ENCODE measurements at regions not wholly inside any gene's neighbourhood (a gene's known extent, or its start where the extent isn't known, plus 50 kb on each side); places are given as distances from the start of the nearest gene placed in this dataset.

GRCh38 chr11:11140510-11140909 is 212.5 kb downstream of the CSNK2A3 start (continued):
- TF ChIP-seq FOXP4 (CRISPR knock-in tag; IDR thresholded peaks at IDR 0.05) (no peak), STAT6 (CRISPR knock-in tag; conservative IDR thresholded peaks at IDR 0.05; ENCODE audit: low read depth) (no peak), ZNF317 (CRISPR knock-in tag; IDR thresholded peaks at IDR 0.05; ENCODE audit: borderline replicate concordance, low read depth) (no peak), NFATC4 (CRISPR knock-in tag; IDR thresholded peaks at IDR 0.05) (no peak), USF1 (CRISPR knock-in tag; IDR thresholded peaks at IDR 0.05) (no peak)

- Mint-ChIP-seq H3K4me3 (no peak overlapping the region), H3K27me3 (ENCODE audit: low read depth) (no peaks in the 10 kb centered on the region), H3K27ac (no peak overlapping the region), H3K4me1 (peaks cover 13% of the 10 kb centered on the region), H3K9me3 (no peaks in the 10 kb centered on the region), H3K36me3 (no peaks in the 10 kb centered on the region)
- ChIA-PET POLR2A (no interaction called here), CTCF (interaction anchor here (1.0 to 2.4 kb wide), 2 partner anchors 11 to 109 kb away, joined by 3 to 10 read pairs; no protein-coding TSS in a partner anchor)
- ATAC-seq = no peak
- TF ChIP-seq NR2C2 (CRISPR knock-in tag; IDR thresholded peaks at IDR 0.05) (no peak), E2F5 (CRISPR knock-in tag; IDR thresholded peaks at IDR 0.05) (no peak)
- DNase-seq (ENCODE audit: low spot score) = no peak
Observed at GRCh38 chr11:11137339-11137738, 215.7 kb downstream of the CSNK2A3 start.

GRCh38 chr11:11135820-11136476 is 217.1 kb downstream of the CSNK2A3 start:
- ChIA-PET CTCF (interaction anchor here (2.4 kb wide), 1 partner anchor 12 kb away, joined by 10 read pairs; no protein-coding TSS in a partner anchor), POLR2A (no interaction called here)
- no peaks in the 10 kb centered on the region for H3K27me3 Mint-ChIP-seq (ENCODE audit: low read depth)
- ATAC-seq (no peak), DNase-seq (ENCODE audit: low spot score) (no peak)
- H3K9me3 Mint-ChIP-seq = no peaks in the 10 kb centered on the region
- H3K4me1 Mint-ChIP-seq = peaks cover 13% of the 10 kb centered on the region
- H3K4me3 Mint-ChIP-seq = no peak overlapping the region
- no peak for TF ChIP-seq HMGA2 (CRISPR knock-in tag; IDR thresholded peaks at IDR 0.05)
- TF ChIP-seq PRRX2 (CRISPR knock-in tag; IDR thresholded peaks at IDR 0.05) = no peak
- no peak for TF ChIP-seq ZNF281 (CRISPR knock-in tag; IDR thresholded peaks at IDR 0.05)
- TF ChIP-seq ZNF671 (CRISPR knock-in tag; IDR thresholded peaks at IDR 0.05) = no peak
- TF ChIP-seq ESRRA (CRISPR knock-in tag; IDR thresholded peaks at IDR 0.05; ENCODE audit: borderline replicate concordance) = no peak
- no peak for TF ChIP-seq TP53 (CRISPR knock-in tag; IDR thresholded peaks at IDR 0.05)
- TF ChIP-seq NR1H2 (CRISPR knock-in tag; IDR thresholded peaks at IDR 0.05) = no peak
- no peak for TF ChIP-seq GABPB1 (CRISPR knock-in tag; IDR thresholded peaks at IDR 0.05)
- no peak for TF ChIP-seq SMAD3 (CRISPR knock-in tag; IDR thresholded peaks at IDR 0.05; ENCODE audit: borderline replicate concordance)
- no peak for TF ChIP-seq ZNF416 (CRISPR knock-in tag; IDR thresholded peaks at IDR 0.05)
- no peak for TF ChIP-seq GRHL2 (CRISPR knock-in tag; IDR thresholded peaks at IDR 0.05; ENCODE audit: insufficient replicate concordance, severe bottlenecking)
- TF ChIP-seq SMAD4 (CRISPR knock-in tag; IDR thresholded peaks at IDR 0.05) = no peak
- no peak for TF ChIP-seq ZNF121 (CRISPR knock-in tag; IDR thresholded peaks at IDR 0.05)
- TF ChIP-seq ETV6 (CRISPR knock-in tag; IDR thresholded peaks at IDR 0.05) = no peak
- TF ChIP-seq CTCF (IDR thresholded peaks at IDR 0.05) = no peak
- TF ChIP-seq TCF7 (CRISPR knock-in tag; IDR thresholded peaks at IDR 0.05; ENCODE audit: low read depth) = no peak
- H3K27ac Mint-ChIP-seq = no peak overlapping the region; the same call in 1 of the 2 replicates
- no peaks in the 10 kb centered on the region for H3K36me3 Mint-ChIP-seq
